Astrocyte (in vitro differentiated cells and primary cell): ENCODE measurements at regions not wholly inside any gene's neighbourhood (a gene's known extent, or its start where the extent isn't known, plus 50 kb on each side); places are given as distances from the start of the nearest gene placed in this dataset.

Source experiments
- DNase-seq: peaks from one replicate; pipeline ENCODE4 v3.0.0-alpha.2; 2010; ENCODE audit warnings: low read depth
- FAIRE-seq: peaks from 2 replicates; lab custom pipeline; 2011; peaks lifted over from hg19 to GRCh38; lab: Jason Lieb, UNC
- H2AFZ ChIP-seq: 2 replicates; pipeline ENCODE4 v1.6.0; 2012; ENCODE audit warnings: low read depth, low read length, inconsistent platforms
- H3K27ac ChIP-seq: 2 replicates; pipeline ENCODE4 v1.5.1; 2011; ENCODE audit warnings: low read depth, low read length, inconsistent platforms
- H3K27me3 ChIP-seq: 2 replicates; pipeline ENCODE4 v1.6.0; 2011; ENCODE audit warnings: low read length, inconsistent platforms; ENCODE audit not compliant: insufficient read depth
- H3K36me3 ChIP-seq: 2 replicates; pipeline ENCODE4 v1.5.1; 2011; ENCODE audit warnings: low read length, inconsistent platforms; ENCODE audit not compliant: insufficient read depth
- H3K4me1 ChIP-seq: 2 replicates; pipeline ENCODE4 v1.5.1; 2011; ENCODE audit warnings: low read length, inconsistent platforms; ENCODE audit not compliant: insufficient read depth
- H3K4me2 ChIP-seq: 2 replicates; pipeline ENCODE4 v1.6.0; 2012; ENCODE audit warnings: low read length, inconsistent platforms
- H3K4me3 ChIP-seq: 2 replicates; pipeline ENCODE4 v1.5.1; 2011; ENCODE audit warnings: low read depth, mild to moderate bottlenecking, low read length, inconsistent platforms; ENCODE audit not compliant: insufficient read depth
- H3K79me2 ChIP-seq: 2 replicates; pipeline ENCODE4 v1.6.0; 2012; ENCODE audit warnings: mild to moderate bottlenecking, low read length, inconsistent platforms; ENCODE audit not compliant: insufficient read depth
- H3K9ac ChIP-seq: 2 replicates; pipeline ENCODE4 v1.6.0; 2012; ENCODE audit warnings: mild to moderate bottlenecking, low read length, inconsistent platforms
- H3K9me3 ChIP-seq: 2 replicates; pipeline ENCODE4 v1.5.1; 2012; ENCODE audit warnings: low read depth, mild to moderate bottlenecking, low read length, inconsistent platforms; ENCODE audit not compliant: insufficient read depth
- H4K20me1 ChIP-seq: 2 replicates; pipeline ENCODE4 v1.6.0; 2012; ENCODE audit warnings: low read length, inconsistent platforms; ENCODE audit not compliant: insufficient read depth
- H3K27ac Mint-ChIP-seq: one replicate; pipeline ENCODE4 v1.8.0; 2021; ENCODE audit warnings: mild to moderate bottlenecking, mixed read lengths; ENCODE audit not compliant: unreplicated experiment
- H3K27me3 Mint-ChIP-seq: one replicate; pipeline ENCODE4 v1.8.0; 2021; ENCODE audit warnings: low read depth, mixed read lengths; ENCODE audit not compliant: unreplicated experiment
- H3K36me3 Mint-ChIP-seq: one replicate; pipeline ENCODE4 v1.8.0; 2021; ENCODE audit warnings: low read depth, mixed read lengths; ENCODE audit not compliant: unreplicated experiment
- H3K4me1 Mint-ChIP-seq: one replicate; pipeline ENCODE4 v1.8.0; 2021; ENCODE audit warnings: low read depth, mixed read lengths; ENCODE audit not compliant: unreplicated experiment
- H3K4me3 Mint-ChIP-seq: one replicate; pipeline ENCODE4 v1.8.0; 2021; ENCODE audit warnings: mild to moderate bottlenecking, moderate library complexity, mixed read lengths; ENCODE audit not compliant: unreplicated experiment
- H3K9me3 Mint-ChIP-seq: one replicate; pipeline ENCODE4 v1.8.0; 2021; ENCODE audit warnings: mild to moderate bottlenecking, mixed read lengths; ENCODE audit not compliant: unreplicated experiment
- EZH2 ChIP-seq: IDR thresholded peaks from 2 replicates; pipeline ENCODE4 v1.6.1; 2012; ENCODE audit warnings: mild to moderate bottlenecking, low read length, inconsistent platforms; ENCODE audit not compliant: insufficient read depth
- TF ChIP-seq, protein P1 (sequence below): IDR thresholded peaks from 2 replicates; pipeline ENCODE4 v1.5.1; 2011; ENCODE audit warnings: low read depth, mild to moderate bottlenecking, inconsistent platforms, low read length, moderate library complexity; ENCODE audit not compliant: insufficient read depth

GRCh38 chr18:73752546-73752945 lies 395.1 kb downstream of the FBXO15 start:
- H3K9ac ChIP-seq, result no peak overlapping the region
- no peaks in the 10 kb centered on the region for H4K20me1 ChIP-seq
- no peak for TF ChIP-seq EZH2
- TF ChIP-seq, protein P1, sequence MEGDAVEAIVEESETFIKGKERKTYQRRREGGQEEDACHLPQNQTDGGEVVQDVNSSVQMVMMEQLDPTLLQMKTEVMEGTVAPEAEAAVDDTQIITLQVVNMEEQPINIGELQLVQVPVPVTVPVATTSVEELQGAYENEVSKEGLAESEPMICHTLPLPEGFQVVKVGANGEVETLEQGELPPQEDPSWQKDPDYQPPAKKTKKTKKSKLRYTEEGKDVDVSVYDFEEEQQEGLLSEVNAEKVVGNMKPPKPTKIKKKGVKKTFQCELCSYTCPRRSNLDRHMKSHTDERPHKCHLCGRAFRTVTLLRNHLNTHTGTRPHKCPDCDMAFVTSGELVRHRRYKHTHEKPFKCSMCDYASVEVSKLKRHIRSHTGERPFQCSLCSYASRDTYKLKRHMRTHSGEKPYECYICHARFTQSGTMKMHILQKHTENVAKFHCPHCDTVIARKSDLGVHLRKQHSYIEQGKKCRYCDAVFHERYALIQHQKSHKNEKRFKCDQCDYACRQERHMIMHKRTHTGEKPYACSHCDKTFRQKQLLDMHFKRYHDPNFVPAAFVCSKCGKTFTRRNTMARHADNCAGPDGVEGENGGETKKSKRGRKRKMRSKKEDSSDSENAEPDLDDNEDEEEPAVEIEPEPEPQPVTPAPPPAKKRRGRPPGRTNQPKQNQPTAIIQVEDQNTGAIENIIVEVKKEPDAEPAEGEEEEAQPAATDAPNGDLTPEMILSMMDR, result no peak
- H3K4me1 ChIP-seq, result peaks cover 6% of the 10 kb centered on the region
- peaks cover 2% of the 10 kb centered on the region for H3K36me3 Mint-ChIP-seq
- H3K4me3 Mint-ChIP-seq, result no peak overlapping the region
- DNase-seq, result peak; percentile 73
- H3K27ac Mint-ChIP-seq, result peak overlapping the region; percentile 92
- H3K4me3 ChIP-seq, result no peak overlapping the region
- H3K27ac ChIP-seq, result peak overlapping the region; percentile 22
- peaks cover 5% of the 10 kb centered on the region for H3K4me1 Mint-ChIP-seq
- peak overlapping the region; percentile 30 for H3K4me2 ChIP-seq
- H3K9me3 Mint-ChIP-seq, result no peaks in the 10 kb centered on the region
- H3K79me2 ChIP-seq, result no peaks in the 10 kb centered on the region
- peak overlapping the region; percentile 11 for H2AFZ ChIP-seq
- H3K27me3 Mint-ChIP-seq, result peaks cover 3% of the 10 kb centered on the region
- FAIRE-seq, result peak; percentile 85
- H3K36me3 ChIP-seq, result no peaks in the 10 kb centered on the region
- H3K9me3 ChIP-seq, result no peaks in the 10 kb centered on the region
- H3K27me3 ChIP-seq, result no peaks in the 10 kb centered on the region

GRCh38 chr18:73750052-73750451 lies 397.6 kb downstream of the FBXO15 start:
- no peaks in the 10 kb centered on the region for H3K27me3 Mint-ChIP-seq
- FAIRE-seq, result peak; percentile 43
- H3K79me2 ChIP-seq, result no peaks in the 10 kb centered on the region
- H3K4me3 Mint-ChIP-seq, result no peak overlapping the region
- H2AFZ ChIP-seq, result no peak overlapping the region
- H3K4me2 ChIP-seq, result no peak overlapping the region
- H3K9me3 Mint-ChIP-seq, result no peaks in the 10 kb centered on the region
- H3K27me3 ChIP-seq, result no peaks in the 10 kb centered on the region
- no peaks in the 10 kb centered on the region for H3K9me3 ChIP-seq
- H3K27ac Mint-ChIP-seq, result no peak overlapping the region
- H3K4me3 ChIP-seq, result no peak overlapping the region
- no peaks in the 10 kb centered on the region for H4K20me1 ChIP-seq
- peaks cover 5% of the 10 kb centered on the region for H3K4me1 Mint-ChIP-seq
- H3K4me1 ChIP-seq, result peaks cover 6% of the 10 kb centered on the region
- no peak for DNase-seq
- no peaks in the 10 kb centered on the region for H3K36me3 ChIP-seq
- H3K36me3 Mint-ChIP-seq, result peaks cover 2% of the 10 kb centered on the region
- TF ChIP-seq, protein P1, result no peak
- TF ChIP-seq EZH2, result no peak
- H3K27ac ChIP-seq, result no peak overlapping the region
- H3K9ac ChIP-seq, result no peak overlapping the region

DNA sequence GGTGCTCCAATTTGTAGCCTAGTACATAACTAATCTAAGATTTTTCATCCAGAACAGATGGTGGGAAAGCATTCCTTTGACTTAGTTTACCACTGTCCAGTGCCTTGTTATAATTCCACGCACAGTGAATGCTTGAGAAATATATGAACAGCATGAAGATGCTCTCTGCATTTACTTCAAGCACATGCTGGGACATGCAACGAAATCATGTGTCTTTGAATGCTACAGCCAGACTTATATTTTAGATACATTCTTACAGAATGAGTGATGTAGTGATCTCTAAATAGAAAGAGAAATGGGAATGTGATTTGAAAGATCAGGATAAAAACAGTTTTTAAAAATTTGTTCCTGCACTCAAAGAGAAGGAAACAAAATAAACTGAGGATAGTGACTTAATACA lies 398.3 kb downstream of the FBXO15 start:
- Histone ChIP-seq H3K4me1 (peaks cover 6% of the 10 kb centered on the region), H3K9ac (no peak overlapping the region), H3K36me3 (no peaks in the 10 kb centered on the region), H3K4me3 (no peak overlapping the region), H2AFZ (no peak overlapping the region), H3K27me3 (no peaks in the 10 kb centered on the region), H4K20me1 (no peaks in the 10 kb centered on the region), H3K4me2 (no peak overlapping the region), H3K9me3 (no peaks in the 10 kb centered on the region), H3K79me2 (no peaks in the 10 kb centered on the region), H3K27ac (no peak overlapping the region)
- Mint-ChIP-seq H3K4me3 (no peak overlapping the region), H3K9me3 (no peaks in the 10 kb centered on the region), H3K4me1 (peaks cover 5% of the 10 kb centered on the region), H3K27me3 (no peaks in the 10 kb centered on the region), H3K36me3 (peaks cover 2% of the 10 kb centered on the region), H3K27ac (no peak overlapping the region)
- TF ChIP-seq, protein P1, result no peak
- no peak for TF ChIP-seq EZH2
- FAIRE-seq, result no peak
- DNase-seq, result no peak
